ENCODE measurements at regions not wholly inside any gene's neighbourhood (a gene's known extent, or its start where the extent isn't known, plus 50 kb on each side); places are given as distances from the start of the nearest gene placed in this dataset.
A peak's percentile ranks its signal among the peaks of the same experiment; 100 is the strongest.
"Not testable (repeated sequence)": the region's sequence is repeated elsewhere in the genome, so short reads cannot be mapped to it uniquely, and the experiment has no call there.

- DNase-seq (ENCODE audit: extremely low read depth, low read depth) = not testable (repeated sequence)
These were observed 61.9 kb downstream of the NPIPB5 start for GRCh38 chr16:22572331-22573224.

GRCh38 chr16:22573225-22573530, 62.5 kb downstream of the NPIPB5 start:
- DNase-seq (ENCODE audit: extremely low read depth, low read depth) = not testable (repeated sequence)

GRCh38 chr16:22576506-22576905, 65.8 kb downstream of the NPIPB5 start:
- not testable (repeated sequence) for DNase-seq (ENCODE audit: extremely low read depth, low read depth)

GRCh38 chr16:22583195-22583594, 72.5 kb downstream of the NPIPB5 start:
- DNase-seq (ENCODE audit: extremely low read depth, low read depth) = not testable (repeated sequence)

GRCh38 chr16:22584459-22584858, 73.8 kb downstream of the NPIPB5 start:
- not testable (repeated sequence) for DNase-seq (ENCODE audit: extremely low read depth, low read depth)

- not testable (repeated sequence) for DNase-seq (ENCODE audit: extremely low read depth, low read depth)
These were observed 74.2 kb downstream of the NPIPB5 start for GRCh38 chr16:22584941-22585340.

GRCh38 chr16:22585431-22585830, 74.7 kb downstream of the NPIPB5 start:
- DNase-seq (ENCODE audit: extremely low read depth, low read depth) = peak; percentile 36

- DNase-seq (ENCODE audit: extremely low read depth, low read depth) = not testable (repeated sequence)
These were observed 76.0 kb downstream of the NPIPB5 start for GRCh38 chr16:22586732-22587131.

GRCh38 chr16:22589757-22590156, 79.1 kb downstream of the NPIPB5 start:
- DNase-seq (ENCODE audit: extremely low read depth, low read depth) = not testable (repeated sequence)

GRCh38 chr16:22596445-22597045, 85.9 kb downstream of the NPIPB5 start:
- not testable (repeated sequence) for DNase-seq (ENCODE audit: extremely low read depth, low read depth)

- DNase-seq (ENCODE audit: extremely low read depth, low read depth) = not testable (repeated sequence)
These were observed 93.1 kb downstream of the NPIPB5 start for GRCh38 chr16:22603744-22604143.

- not testable (repeated sequence) for DNase-seq (ENCODE audit: extremely low read depth, low read depth)
These were observed 95.9 kb downstream of the NPIPB5 start for GRCh38 chr16:22606619-22607018.

GRCh38 chr16:22609798-22610197, 99.1 kb downstream of the NPIPB5 start:
- not testable (repeated sequence) for DNase-seq (ENCODE audit: extremely low read depth, low read depth)

GRCh38 chr16:22611128-22611527, 100.4 kb downstream of the NPIPB5 start:
- not testable (repeated sequence) for DNase-seq (ENCODE audit: extremely low read depth, low read depth)

- DNase-seq (ENCODE audit: extremely low read depth, low read depth) = no peak
These were observed 103.7 kb downstream of the NPIPB5 start for GRCh38 chr16:22614271-22614947.

GRCh38 chr16:22618842-22619241, 108.2 kb downstream of the NPIPB5 start:
- DNase-seq (ENCODE audit: extremely low read depth, low read depth) = no peak

GRCh38 chr16:22621586-22622155, 111.0 kb downstream of the NPIPB5 start:
- no peak for DNase-seq (ENCODE audit: extremely low read depth, low read depth)

GRCh38 chr16:22622703-22623102, 112.0 kb downstream of the NPIPB5 start:
- no peak for DNase-seq (ENCODE audit: extremely low read depth, low read depth)

GRCh38 chr16:22623351-22623781, 112.7 kb downstream of the NPIPB5 start:
- no peak for DNase-seq (ENCODE audit: extremely low read depth, low read depth)

GRCh38 chr16:22624038-22624799, 113.5 kb downstream of the NPIPB5 start:
- DNase-seq (ENCODE audit: extremely low read depth, low read depth) = no peak

All from NCI-H460 (cell line).